Stomach (tissue), 8 donors: ENCODE measurements at regions not wholly inside any gene's neighbourhood (a gene's known extent, or its start where the extent isn't known, plus 50 kb on each side); places are given as distances from the start of the nearest gene placed in this dataset.

Experiments
- DNase-seq, 2 donors: peaks; one replicate each; pipeline versions ENCODE4 v3.0.0 to v3.0.0-alpha.2; 2013 to 2019
- H3K27ac ChIP-seq, 5 donors: fragments of 200-600 bp in 4 of 5; sonication (generic) in 4 of 5; one replicate each; pipeline ENCODE4 v1.5.1; 2013 to 2019; ENCODE audit warnings: mild to moderate bottlenecking in 1 of 5, moderate library complexity in 1 of 5
- H3K27me3 ChIP-seq, 3 donors: fragments of 200-600 bp; sonication (generic); one replicate each; pipeline ENCODE4 v1.5.1; 2017 to 2019; ENCODE audit warnings: mixed run types in 1 of 3
- H3K36me3 ChIP-seq, 4 donors: fragments of 200-600 bp; sonication (generic); 1 replicate in 3 of 4; 2 replicates in 1 of 4; pipeline ENCODE4 v1.5.1; 2016 to 2019
- H3K4me1 ChIP-seq, 4 donors: fragments of 200-600 bp; sonication (generic); one replicate each; pipeline ENCODE4 v1.5.1; 2016 to 2019
- H3K4me3 ChIP-seq, 4 donors: fragments of 200-600 bp; sonication (generic) in 3 of 4; one replicate each; pipeline ENCODE4 v1.5.1; 2016 to 2019; ENCODE audit warnings: mild to moderate bottlenecking in 1 of 4
- H3K9me3 ChIP-seq, 4 donors: fragments of 200-600 bp; sonication (generic); one replicate each; pipeline ENCODE4 v1.5.1; 2016 to 2019
- CTCF ChIP-seq, 7 experiments: fragments of 450-650 bp in 4 of 7; fragments of 200-600 bp in 3 of 7; sonication (generic) in 3 of 7; IDR thresholded peaks; one replicate each; pipeline ENCODE4 v1.5.1; 2016 to 2019; ENCODE audit warnings: antibody characterized with exemption in 7 of 7, control low read depth in 2 of 7, mild to moderate bottlenecking in 1 of 7
- EP300 ChIP-seq: sonication (generic); formaldehyde crosslinking; IDR thresholded peaks from one replicate; pipeline ENCODE4 v1.6.1; 2017; ENCODE audit warnings: antibody characterized with exemption
- POLR2A ChIP-seq, 4 donors: fragments of 450-650 bp; IDR thresholded peaks; one replicate each; pipeline ENCODE4 v1.6.1; 2016; ENCODE audit warnings: antibody characterized with exemption in 4 of 4, control low read depth in 2 of 4, mild to moderate bottlenecking in 1 of 4, moderate library complexity in 1 of 4
- POLR2AphosphoS5 ChIP-seq, 3 donors: sonication (generic); formaldehyde crosslinking; IDR thresholded peaks; one replicate each; pipeline ENCODE4 v1.6.1; 2016; ENCODE audit warnings: antibody characterized with exemption in 3 of 3
- WGBS, 5 donors: extraction: QIAGEN DNeasy Blood & Tissue Kit in 3 of 5; methylation state at CpG; one replicate each; pipeline versions ENCODE4 v1.1.5 to v1.1.7; 2013 to 2018; 5-methylcytosine and 5-hydroxymethylcytosine counted together
- intact Hi-C: fragments of 100-400 bp; cut with DNase I; formaldehyde crosslinking; loops from one replicate; pipeline ENCODE4 v1.15.1; 2023; ENCODE audit warnings: low total_unique reads
- donor health status: healthy with polysubstance abuse.
- donor health status: Bipolar disorder and iron deficiency.
- donor health status: healthy.

- H3K27ac ChIP-seq = no peak overlapping the region
- DNase-seq = no peak
- 51 to 63% (median 55%) methylated on average over 1 of the region's 1 CpG for WGBS, 5 donors
- peaks cover 0 to 8% (median 0%) of the 10 kb centered on the region in 4 donors for H3K9me3 ChIP-seq
- TF ChIP-seq CTCF (IDR thresholded peaks at IDR 0.05) = no peak
- no peak for TF ChIP-seq POLR2AphosphoS5 (IDR thresholded peaks at IDR 0.05)
- no peak for TF ChIP-seq EP300
- no peak for TF ChIP-seq POLR2A (IDR thresholded peaks at IDR 0.05)
- H3K4me3 ChIP-seq = no peak overlapping the region
- H3K4me1 ChIP-seq = no peaks in the 10 kb centered on the region
- no peaks in the 10 kb centered on the region for H3K36me3 ChIP-seq
- H3K27me3 ChIP-seq = peaks cover 0 to 5% (median 0%) of the 10 kb centered on the region in 3 donors
- intact Hi-C loops = no loop called here
Measured at GRCh38 chrX:42437211-42437610, 340.8 kb downstream of the PPP1R2C start.

GRCh38 chrX:42434458-42435166 lies 343.4 kb downstream of the PPP1R2C start:
- Histone ChIP-seq H3K4me1 (no peaks in the 10 kb centered on the region), H3K36me3 (no peaks in the 10 kb centered on the region), H3K27ac (no peak overlapping the region), H3K9me3 (peaks cover 0 to 8% (median 0%) of the 10 kb centered on the region in 4 donors), H3K4me3 (no peak overlapping the region), H3K27me3 (peaks cover 0 to 5% (median 0%) of the 10 kb centered on the region in 3 donors)
- no peak for DNase-seq
- intact Hi-C loops = no loop called here
- no peak for TF ChIP-seq EP300
- TF ChIP-seq POLR2AphosphoS5 (IDR thresholded peaks at IDR 0.05) = no peak
- no peak for TF ChIP-seq POLR2A (IDR thresholded peaks at IDR 0.05)
- TF ChIP-seq CTCF (IDR thresholded peaks at IDR 0.05) = no peak
- WGBS, 5 donors = 87 to 99% (median 94%) methylated on average over 4 of the region's 4 CpGs

- DNase-seq = no peak
- H3K27ac ChIP-seq = no peak overlapping the region
- H3K4me3 ChIP-seq = no peak overlapping the region
- WGBS, 5 donors = 86 to 98% (median 89%) methylated on average over 2 of the region's 2 CpGs
- no peaks in the 10 kb centered on the region for H3K4me1 ChIP-seq
- peaks cover 0 to 5% (median 0%) of the 10 kb centered on the region in 3 donors for H3K27me3 ChIP-seq
- intact Hi-C loops = no loop called here
- H3K9me3 ChIP-seq = peaks cover 0 to 8% (median 0%) of the 10 kb centered on the region in 4 donors
- H3K36me3 ChIP-seq = no peaks in the 10 kb centered on the region
- no peak for TF ChIP-seq CTCF (IDR thresholded peaks at IDR 0.05)
- TF ChIP-seq EP300 = no peak
- TF ChIP-seq POLR2AphosphoS5 (IDR thresholded peaks at IDR 0.05) = no peak
- no peak for TF ChIP-seq POLR2A (IDR thresholded peaks at IDR 0.05)
Measured at GRCh38 chrX:42432552-42432951, 345.4 kb downstream of the PPP1R2C start.

GRCh38 chrX:42422961-42423360 lies 355.0 kb downstream of the PPP1R2C start:
- Histone ChIP-seq H3K36me3 (no peaks in the 10 kb centered on the region), H3K27ac (no peak overlapping the region), H3K4me1 (no peaks in the 10 kb centered on the region), H3K27me3 (no peaks in the 10 kb centered on the region), H3K4me3 (no peak overlapping the region), H3K9me3 (no peaks in the 10 kb centered on the region)
- intact Hi-C loops = no loop called here
- 67 to 86% (median 80%) methylated on average over 4 of the region's 4 CpGs for WGBS, 5 donors
- DNase-seq = no peak
- no peak for TF ChIP-seq CTCF (IDR thresholded peaks at IDR 0.05)
- TF ChIP-seq POLR2A (IDR thresholded peaks at IDR 0.05) = no peak
- no peak for TF ChIP-seq EP300
- TF ChIP-seq POLR2AphosphoS5 (IDR thresholded peaks at IDR 0.05) = no peak
